ENCODE measurements at regions not wholly inside any gene's neighbourhood (a gene's known extent, or its start where the extent isn't known, plus 50 kb on each side); places are given as distances from the start of the nearest gene placed in this dataset.

- DNase-seq: no peak
Observed at GRCh38 chr17:77668518-77668917, 290.0 kb upstream of the TNRC6C start.

- DNase-seq: no peak
Observed at GRCh38 chr17:77670173-77670572, 288.3 kb upstream of the TNRC6C start.

- DNase-seq: no peak
Observed at GRCh38 chr17:77674358-77674757, 284.1 kb upstream of the TNRC6C start.

- DNase-seq: no peak
Observed at GRCh38 chr17:77675411-77675810, 283.1 kb upstream of the TNRC6C start.

- no peak for DNase-seq
Observed at GRCh38 chr17:77675816-77676215, 282.7 kb upstream of the TNRC6C start.

- DNase-seq: no peak
Observed at GRCh38 chr17:77676237-77676661, 282.3 kb upstream of the TNRC6C start.

GRCh38 chr17:77677211-77677610 is 281.3 kb upstream of the TNRC6C start:
- no peak for DNase-seq

- DNase-seq: no peak
Observed at GRCh38 chr17:77677630-77678029, 280.9 kb upstream of the TNRC6C start.

GRCh38 chr17:77679589-77679988 is 278.9 kb upstream of the TNRC6C start:
- no peak for DNase-seq

- no peak for DNase-seq
Observed at GRCh38 chr17:77681861-77682260, 276.6 kb upstream of the TNRC6C start.

GRCh38 chr17:77684803-77685798 is 273.4 kb upstream of the TNRC6C start:
- DNase-seq: no peak

- DNase-seq: no peak
Observed at GRCh38 chr17:77685881-77686486, 272.5 kb upstream of the TNRC6C start.

- DNase-seq: no peak
Observed at GRCh38 chr17:77686903-77687302, 271.6 kb upstream of the TNRC6C start.

GRCh38 chr17:77687417-77687816 is 271.1 kb upstream of the TNRC6C start:
- DNase-seq: no peak

- DNase-seq: no peak
Observed at GRCh38 chr17:77687921-77688320, 270.6 kb upstream of the TNRC6C start.

- DNase-seq: no peak
Observed at GRCh38 chr17:77688369-77688768, 270.1 kb upstream of the TNRC6C start.

GRCh38 chr17:77690271-77691161 is 268.0 kb upstream of the TNRC6C start:
- no peak for DNase-seq

- DNase-seq: no peak
Observed at GRCh38 chr17:77691216-77692085, 267.1 kb upstream of the TNRC6C start.

- no peak for DNase-seq
Observed at GRCh38 chr17:77692571-77693161, 265.8 kb upstream of the TNRC6C start.

- DNase-seq: no peak
Observed at GRCh38 chr17:77693301-77693700, 265.2 kb upstream of the TNRC6C start.

- DNase-seq: no peak
Observed at GRCh38 chr17:77693776-77694175, 264.7 kb upstream of the TNRC6C start.
